HFF-Myc (cell line): ENCODE measurements at regions not wholly inside any gene's neighbourhood (a gene's known extent, or its start where the extent isn't known, plus 50 kb on each side); places are given as distances from the start of the nearest gene placed in this dataset.

Experiments
- DNase-seq: peaks from one replicate; pipeline ENCODE4 v3.0.0-alpha.2; 2011; ENCODE audit warnings: low read depth; ENCODE audit errors: extremely low read depth
- H3K4me3 ChIP-seq: replicated peaks from 2 replicates; pipeline ENCODE4 v1.5.1; 2011; ENCODE audit warnings: low read depth, mild to moderate bottlenecking, control low read depth, low read length
- TF ChIP-seq, protein P1 (sequence below): IDR thresholded peaks from 2 replicates; pipeline ENCODE4 v1.5.1; 2012; ENCODE audit warnings: mild to moderate bottlenecking, low read depth, low read length, control low read depth; ENCODE audit errors: missing control alignments

DNA sequence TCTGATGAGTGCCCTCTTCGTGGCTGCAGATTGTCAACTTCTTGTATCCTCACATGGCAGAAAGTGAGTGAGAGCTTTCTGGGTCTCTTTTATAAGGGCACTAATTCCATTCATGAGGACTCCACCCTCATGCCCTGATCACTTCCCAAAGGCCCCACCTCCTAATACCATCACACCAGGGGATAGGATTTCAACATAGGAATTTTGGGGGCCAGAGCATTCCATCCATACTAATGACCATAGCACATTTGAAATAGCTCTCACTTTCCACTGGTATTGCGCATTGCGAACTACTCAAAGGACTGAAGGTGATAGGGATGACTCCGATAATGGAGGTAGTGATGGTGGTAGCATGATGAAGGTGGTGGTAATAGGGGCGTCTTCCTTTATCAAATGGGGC is 324.3 kb downstream of the PRL start:
- TF ChIP-seq, protein P1, sequence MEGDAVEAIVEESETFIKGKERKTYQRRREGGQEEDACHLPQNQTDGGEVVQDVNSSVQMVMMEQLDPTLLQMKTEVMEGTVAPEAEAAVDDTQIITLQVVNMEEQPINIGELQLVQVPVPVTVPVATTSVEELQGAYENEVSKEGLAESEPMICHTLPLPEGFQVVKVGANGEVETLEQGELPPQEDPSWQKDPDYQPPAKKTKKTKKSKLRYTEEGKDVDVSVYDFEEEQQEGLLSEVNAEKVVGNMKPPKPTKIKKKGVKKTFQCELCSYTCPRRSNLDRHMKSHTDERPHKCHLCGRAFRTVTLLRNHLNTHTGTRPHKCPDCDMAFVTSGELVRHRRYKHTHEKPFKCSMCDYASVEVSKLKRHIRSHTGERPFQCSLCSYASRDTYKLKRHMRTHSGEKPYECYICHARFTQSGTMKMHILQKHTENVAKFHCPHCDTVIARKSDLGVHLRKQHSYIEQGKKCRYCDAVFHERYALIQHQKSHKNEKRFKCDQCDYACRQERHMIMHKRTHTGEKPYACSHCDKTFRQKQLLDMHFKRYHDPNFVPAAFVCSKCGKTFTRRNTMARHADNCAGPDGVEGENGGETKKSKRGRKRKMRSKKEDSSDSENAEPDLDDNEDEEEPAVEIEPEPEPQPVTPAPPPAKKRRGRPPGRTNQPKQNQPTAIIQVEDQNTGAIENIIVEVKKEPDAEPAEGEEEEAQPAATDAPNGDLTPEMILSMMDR = no peak
- H3K4me3 ChIP-seq = no peak overlapping the region
- DNase-seq = no peak

DNA sequence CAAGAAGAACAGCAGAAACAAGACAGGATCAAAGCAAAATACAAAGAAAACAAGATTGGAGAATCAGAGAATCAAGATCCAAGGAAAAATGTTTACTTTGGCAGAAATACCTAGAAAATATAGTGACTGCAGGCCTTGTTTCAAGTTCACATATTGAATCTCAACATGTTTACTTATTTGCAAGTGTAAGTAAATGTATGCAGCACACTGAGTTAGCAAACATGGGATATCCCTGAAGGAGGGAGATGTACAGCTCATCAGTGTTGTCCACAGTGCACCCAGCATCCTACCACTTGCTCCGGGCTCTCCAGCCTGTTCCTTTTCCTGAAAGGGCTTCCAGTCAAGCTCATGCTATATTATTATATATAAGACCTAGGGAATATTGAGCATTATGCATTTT is 319.5 kb downstream of the PRL start:
- no peak for DNase-seq
- no peak overlapping the region for H3K4me3 ChIP-seq
- TF ChIP-seq, protein P1 = no peak

DNA sequence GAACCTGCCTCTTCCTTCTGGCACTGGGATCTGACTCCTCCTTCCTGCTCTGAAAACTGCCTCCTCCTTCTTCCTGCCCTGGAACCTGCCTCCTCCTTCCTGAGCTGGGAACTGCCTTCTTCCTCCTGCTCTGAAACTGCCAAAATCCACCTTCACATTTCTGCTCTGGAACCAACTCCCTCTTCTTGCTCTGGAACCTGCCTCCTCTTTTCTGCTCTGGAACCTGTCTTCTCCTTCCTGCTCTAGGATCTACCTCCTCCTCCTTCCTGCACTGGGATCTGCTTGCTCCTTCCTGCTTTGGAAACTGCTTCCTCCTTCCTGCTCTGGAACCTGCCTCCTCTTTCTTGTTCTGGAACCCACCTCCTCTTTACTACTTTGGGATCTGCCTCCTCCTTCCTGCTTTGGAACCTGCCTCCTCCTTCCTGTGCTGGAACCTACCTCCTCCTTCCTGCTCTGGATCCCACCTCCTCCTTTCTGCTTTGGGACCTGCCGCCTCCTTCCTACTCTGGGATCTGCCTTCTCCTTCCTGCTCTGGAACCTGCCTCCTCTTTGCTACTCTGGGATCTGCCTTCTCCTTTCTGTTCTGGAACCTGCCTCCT is 315.5 kb downstream of the PRL start:
- TF ChIP-seq, protein P1 = no peak

DNA sequence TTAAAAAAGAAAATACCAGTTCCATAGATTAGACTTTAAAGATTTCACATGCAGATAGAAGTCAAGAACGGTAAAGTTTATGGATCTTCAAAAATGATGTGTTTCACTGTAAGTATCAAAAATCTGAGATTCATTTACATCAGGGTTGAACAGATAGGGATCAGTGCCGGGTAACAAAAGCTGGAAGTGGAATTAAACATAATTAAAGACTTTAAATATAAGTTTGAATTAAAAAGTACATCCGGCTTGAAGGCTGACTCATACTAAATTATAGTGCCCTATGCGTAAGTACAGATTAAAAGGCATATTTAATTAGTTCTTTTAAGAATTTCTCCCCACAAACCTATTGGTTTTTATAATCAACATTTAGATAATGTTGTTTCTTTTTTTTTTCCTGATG is 312.7 kb downstream of the PRL start:
- DNase-seq = no peak
- TF ChIP-seq, protein P1 = no peak
- no peak overlapping the region for H3K4me3 ChIP-seq

More for the DNA sequence above, 315.5 kb downstream of the PRL start:
- H3K4me3 ChIP-seq = no peak overlapping the region
- no peak for DNase-seq

DNA sequence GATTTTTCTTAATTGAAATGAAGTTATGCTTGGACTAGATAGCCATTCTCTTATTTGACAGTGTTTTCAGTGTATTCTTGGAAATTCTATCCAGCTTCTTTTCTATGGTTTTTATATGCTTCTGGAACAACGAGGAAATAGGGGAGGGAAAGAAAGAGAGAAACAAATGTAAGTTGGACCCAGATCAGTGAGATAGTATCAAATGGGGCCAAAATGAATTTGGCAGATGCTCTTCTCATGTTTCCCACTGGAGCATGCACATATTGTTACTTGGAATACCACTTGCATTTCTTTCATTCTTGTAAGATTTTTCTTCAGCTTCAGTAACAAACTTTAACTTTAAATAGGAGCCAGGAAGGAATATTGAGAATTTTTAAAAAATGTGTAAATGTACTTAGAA is 312.3 kb downstream of the PRL start:
- TF ChIP-seq, protein P1 = no peak
- H3K4me3 ChIP-seq = no peak overlapping the region
- DNase-seq = no peak

DNA sequence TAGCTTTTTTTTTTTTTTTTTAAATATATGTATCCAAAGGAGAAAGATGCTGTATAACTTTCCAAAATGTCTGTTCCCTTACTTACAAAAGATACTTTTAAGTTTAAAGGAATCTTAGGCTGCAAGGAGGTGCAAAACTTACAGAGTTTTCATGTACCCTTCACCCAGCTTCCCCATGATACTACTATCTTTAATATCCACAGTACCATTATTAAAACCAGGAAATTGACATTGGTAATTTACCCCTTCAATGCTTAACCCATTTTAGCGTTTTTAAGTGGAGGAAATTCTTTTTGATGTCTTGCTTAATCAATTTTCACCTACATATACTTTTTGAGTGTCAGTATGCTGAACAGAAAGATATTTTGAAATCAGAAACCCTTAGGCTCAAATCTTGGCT is 310.9 kb downstream of the PRL start:
- no peak overlapping the region for H3K4me3 ChIP-seq
- DNase-seq = no peak
- TF ChIP-seq, protein P1 = no peak

DNA sequence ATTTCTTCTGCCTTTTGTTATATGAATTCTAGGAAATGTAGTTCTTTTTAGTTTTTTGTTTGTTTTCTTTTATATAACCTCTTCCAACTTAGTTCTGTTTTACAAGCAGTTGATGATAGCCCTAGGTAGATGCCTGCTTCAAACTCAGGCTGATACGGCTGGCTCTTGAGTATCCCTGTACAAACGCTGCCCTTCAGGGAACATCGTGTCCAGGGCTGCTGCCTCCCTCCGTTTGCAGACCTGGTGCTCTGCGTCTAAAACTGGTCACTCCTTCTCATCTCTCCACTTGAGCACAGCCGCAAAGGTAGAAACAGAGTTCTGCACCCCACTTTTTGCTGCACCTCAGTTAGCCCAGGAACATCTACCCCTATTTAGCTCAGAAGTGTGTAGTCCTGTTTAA is 310.1 kb downstream of the PRL start:
- DNase-seq = no peak
- TF ChIP-seq, protein P1 = no peak
- no peak overlapping the region for H3K4me3 ChIP-seq
